ENCODE measurements at regions not wholly inside any gene's neighbourhood (a gene's known extent, or its start where the extent isn't known, plus 50 kb on each side); places are given as distances from the start of the nearest gene placed in this dataset.

DNA sequence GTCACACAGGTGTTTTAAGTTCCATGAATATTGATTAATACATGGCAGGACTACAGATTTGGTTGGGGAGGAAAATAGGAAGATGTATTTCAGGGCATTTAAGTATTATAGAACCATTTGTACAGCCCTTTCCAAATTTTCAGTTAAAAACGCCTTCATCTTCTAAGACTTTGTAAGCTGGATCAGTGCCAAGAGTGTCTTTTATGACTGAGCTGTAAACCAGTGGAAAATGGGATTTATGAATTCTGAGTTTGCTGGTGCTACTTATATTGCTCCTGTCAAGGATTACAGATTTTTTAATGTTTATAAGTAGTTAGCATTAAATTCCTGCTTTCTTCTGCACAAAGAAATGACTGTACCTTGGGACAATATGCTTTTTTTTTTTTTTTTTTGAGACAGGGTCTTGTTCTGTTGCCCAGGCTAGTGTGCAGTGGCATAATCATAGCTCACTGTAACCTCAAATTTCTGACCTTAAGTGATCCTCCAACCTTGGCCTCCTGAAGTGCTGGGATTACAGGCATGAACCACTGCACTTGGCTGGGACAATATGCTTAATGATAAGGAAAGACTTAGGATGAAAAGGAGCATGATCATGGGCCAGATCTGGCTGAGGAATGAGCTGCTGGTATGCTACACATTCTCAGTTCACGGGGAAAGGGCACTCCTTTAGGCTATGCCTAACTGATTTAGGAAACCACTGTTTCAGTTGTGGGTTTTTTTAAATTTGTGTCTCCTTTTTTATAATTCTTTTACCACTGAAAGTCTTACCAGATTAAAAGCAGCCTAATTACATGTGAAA, 113.6 kb upstream of the MTNR1B start:
- H4K20me1 ChIP-seq (ENCODE audit: control insufficient read depth, insufficient read depth, insufficient read length), result no peaks in the 10 kb centered on the region

More for the DNA sequence above, 113.6 kb upstream of the MTNR1B start:
- Mint-ChIP-seq H3K9me3 (no peaks in the 10 kb centered on the region; a peak in 2 of 5 replicates), H3K4me1 (no peaks in the 10 kb centered on the region), H3K27me3 (ENCODE audit: low read depth) (no peaks in the 10 kb centered on the region), H3K36me3 (ENCODE audit: insufficient read depth in 1 of 3, low read depth in 3 of 3) (peaks cover 0 to 9% (median 8%) of the 10 kb centered on the region in 3 experiments; a peak in 3 of 7 replicates), H3K4me3 (no peak overlapping the region), H3K27ac (no peak overlapping the region)
- no peak overlapping the region for H4K5ac ChIP-seq (ENCODE audit: insufficient read length, low read depth, low read length)
- no peak overlapping the region for H4K91ac ChIP-seq (ENCODE audit: insufficient read length, low read depth, low read length)
- H3K4me1 ChIP-seq (ENCODE audit: insufficient read depth, low read length), result no peaks in the 10 kb centered on the region
- no peak overlapping the region for H2AK5ac ChIP-seq (ENCODE audit: insufficient read length, low read length)
- H3K4ac ChIP-seq (ENCODE audit: low read depth, low read length), result no peak overlapping the region
- no peaks in the 10 kb centered on the region for H3K9me3 ChIP-seq (ENCODE audit: control insufficient read depth, low read depth, low read length)
- H3K14ac ChIP-seq (ENCODE audit: insufficient read depth, low read length), result no peak overlapping the region
- H3K9ac ChIP-seq (ENCODE audit: extremely low read depth, insufficient read length, low read length), result no peak overlapping the region
- no peak for DNase-seq
- H2BK5ac ChIP-seq (ENCODE audit: insufficient read length, low read length), result no peak overlapping the region
- H2BK12ac ChIP-seq (ENCODE audit: insufficient read length, low read depth, low read length), result no peak overlapping the region
- H3K79me1 ChIP-seq (ENCODE audit: insufficient read depth, low read depth, low read length, poor library complexity, severe bottlenecking), result no peaks in the 10 kb centered on the region
- H2BK15ac ChIP-seq (ENCODE audit: low read depth, low read length), result no peak overlapping the region
- H3K23me2 ChIP-seq (ENCODE audit: insufficient read length, low read depth, low read length, poor library complexity, severe bottlenecking), result no peaks in the 10 kb centered on the region
- H3K18ac ChIP-seq (ENCODE audit: insufficient read length, low read depth, low read length), result no peak overlapping the region
- H4K8ac ChIP-seq (replicated peaks; ENCODE audit: insufficient read length, low read depth, low read length), result no peak overlapping the region
- H3K56ac ChIP-seq (ENCODE audit: insufficient read length, low read depth, low read length), result no peak overlapping the region
- no peak overlapping the region for H3T11ph ChIP-seq (ENCODE audit: low read length)
- no peaks in the 10 kb centered on the region for H3K79me2 ChIP-seq (ENCODE audit: insufficient read depth, low read length)
- no peak overlapping the region for H3K23ac ChIP-seq (ENCODE audit: insufficient read length, low read depth, low read length)
- TF ChIP-seq, protein P1, sequence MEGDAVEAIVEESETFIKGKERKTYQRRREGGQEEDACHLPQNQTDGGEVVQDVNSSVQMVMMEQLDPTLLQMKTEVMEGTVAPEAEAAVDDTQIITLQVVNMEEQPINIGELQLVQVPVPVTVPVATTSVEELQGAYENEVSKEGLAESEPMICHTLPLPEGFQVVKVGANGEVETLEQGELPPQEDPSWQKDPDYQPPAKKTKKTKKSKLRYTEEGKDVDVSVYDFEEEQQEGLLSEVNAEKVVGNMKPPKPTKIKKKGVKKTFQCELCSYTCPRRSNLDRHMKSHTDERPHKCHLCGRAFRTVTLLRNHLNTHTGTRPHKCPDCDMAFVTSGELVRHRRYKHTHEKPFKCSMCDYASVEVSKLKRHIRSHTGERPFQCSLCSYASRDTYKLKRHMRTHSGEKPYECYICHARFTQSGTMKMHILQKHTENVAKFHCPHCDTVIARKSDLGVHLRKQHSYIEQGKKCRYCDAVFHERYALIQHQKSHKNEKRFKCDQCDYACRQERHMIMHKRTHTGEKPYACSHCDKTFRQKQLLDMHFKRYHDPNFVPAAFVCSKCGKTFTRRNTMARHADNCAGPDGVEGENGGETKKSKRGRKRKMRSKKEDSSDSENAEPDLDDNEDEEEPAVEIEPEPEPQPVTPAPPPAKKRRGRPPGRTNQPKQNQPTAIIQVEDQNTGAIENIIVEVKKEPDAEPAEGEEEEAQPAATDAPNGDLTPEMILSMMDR (conservative IDR thresholded peaks at IDR 0.05), result no peak
- H3K4me2 ChIP-seq (ENCODE audit: insufficient read depth, insufficient read length, low read length), result no peak overlapping the region
- no peak overlapping the region for H3K27ac ChIP-seq (ENCODE audit: insufficient read length, low read depth, low read length)
- no peak overlapping the region for H2BK120ac ChIP-seq (ENCODE audit: low read depth, low read length, poor library complexity, severe bottlenecking)
- H2AFZ ChIP-seq (ENCODE audit: low read length), result no peak overlapping the region
- no peaks in the 10 kb centered on the region for H3K27me3 ChIP-seq (ENCODE audit: insufficient read depth, low read length)
- no peak overlapping the region for H2BK20ac ChIP-seq (ENCODE audit: low read depth, low read length, poor library complexity, severe bottlenecking)
- no CpG with 5 or more reads among the region's 2 CpGs for WGBS (ENCODE audit: extremely low coverage, insufficient read length, low lambda C conversion rate)
